Duodenal mucosa (tissue), 2 donors: ENCODE measurements at regions not wholly inside any gene's neighbourhood (a gene's known extent, or its start where the extent isn't known, plus 50 kb on each side); places are given as distances from the start of the nearest gene placed in this dataset.
"Not testable (repeated sequence)": the region's sequence is repeated elsewhere in the genome, so short reads cannot be mapped to it uniquely, and the experiment has no call there.

Experiments used
- H3K27ac ChIP-seq: one replicate; pipeline ENCODE4 v1.7.0; 2013; ENCODE audit warnings: low read depth, low read length
- H3K27me3 ChIP-seq, 2 donors: one replicate each; pipeline ENCODE4 v1.7.0; 2013; ENCODE audit warnings: low read length in 2 of 2, control low read depth in 1 of 2; ENCODE audit not compliant: insufficient read depth in 2 of 2, control insufficient read depth in 1 of 2
- H3K36me3 ChIP-seq, 2 donors: one replicate each; pipeline ENCODE4 v1.7.0; 2013; ENCODE audit warnings: low read length in 2 of 2, control low read depth in 1 of 2; ENCODE audit not compliant: insufficient read depth in 2 of 2, control insufficient read depth in 1 of 2
- H3K4me1 ChIP-seq, 2 donors: one replicate each; pipeline ENCODE4 v1.7.0; 2013; ENCODE audit warnings: low read length in 2 of 2, control low read depth in 1 of 2; ENCODE audit not compliant: insufficient read depth in 2 of 2, control insufficient read depth in 1 of 2
- H3K4me3 ChIP-seq, 2 donors: one replicate each; pipeline ENCODE4 v1.7.0; 2013; ENCODE audit warnings: low read length in 2 of 2, low read depth in 1 of 2
- H3K9ac ChIP-seq, 2 donors: one replicate each; pipeline ENCODE4 v1.7.0; 2013; ENCODE audit warnings: low read length in 2 of 2, low read depth in 1 of 2
- H3K9me3 ChIP-seq, 2 donors: one replicate each; pipeline ENCODE4 v1.7.0; 2013; ENCODE audit warnings: low read length in 2 of 2, control low read depth in 1 of 2; ENCODE audit not compliant: control insufficient read depth in 1 of 2

- no peak overlapping the region for H3K9ac ChIP-seq
- H3K27me3 ChIP-seq = no peaks in the 10 kb centered on the region
- no peaks in the 10 kb centered on the region for H3K36me3 ChIP-seq
- no peaks in the 10 kb centered on the region for H3K4me1 ChIP-seq
- no peak overlapping the region for H3K27ac ChIP-seq
- no peaks in the 10 kb centered on the region for H3K9me3 ChIP-seq
- no peak overlapping the region for H3K4me3 ChIP-seq
Observed at GRCh38 chrX:129262912-129263311, 260.4 kb downstream of the SMARCA1 start.

GRCh38 chrX:129255516-129255915 is 267.8 kb downstream of the SMARCA1 start:
- H3K36me3 ChIP-seq, H3K9ac ChIP-seq, H3K9me3 ChIP-seq, H3K27ac ChIP-seq, H3K4me3 ChIP-seq, H3K4me1 ChIP-seq, H3K27me3 ChIP-seq: not testable (repeated sequence)

- no peaks in the 10 kb centered on the region for H3K36me3 ChIP-seq
- H3K27ac ChIP-seq = no peak overlapping the region
- no peaks in the 10 kb centered on the region for H3K4me1 ChIP-seq
- H3K9ac ChIP-seq = no peak overlapping the region
- no peak overlapping the region for H3K4me3 ChIP-seq
- no peaks in the 10 kb centered on the region for H3K27me3 ChIP-seq
- no peaks in the 10 kb centered on the region for H3K9me3 ChIP-seq
Observed at GRCh38 chrX:129249563-129249962, 273.7 kb downstream of the SMARCA1 start.

GRCh38 chrX:129247642-129248041 is 275.6 kb downstream of the SMARCA1 start:
- H3K4me1 ChIP-seq = no peaks in the 10 kb centered on the region
- H3K4me3 ChIP-seq = no peak overlapping the region
- no peak overlapping the region for H3K9ac ChIP-seq
- H3K36me3 ChIP-seq = no peaks in the 10 kb centered on the region
- H3K27me3 ChIP-seq = no peaks in the 10 kb centered on the region
- no peaks in the 10 kb centered on the region for H3K9me3 ChIP-seq
- no peak overlapping the region for H3K27ac ChIP-seq

GRCh38 chrX:129239371-129239770 is 283.9 kb downstream of the SMARCA1 start:
- H3K27me3 ChIP-seq = no peaks in the 10 kb centered on the region
- no peaks in the 10 kb centered on the region for H3K9me3 ChIP-seq
- H3K27ac ChIP-seq = no peak overlapping the region
- no peak overlapping the region for H3K4me3 ChIP-seq
- no peaks in the 10 kb centered on the region for H3K36me3 ChIP-seq
- H3K4me1 ChIP-seq = no peaks in the 10 kb centered on the region
- no peak overlapping the region for H3K9ac ChIP-seq

GRCh38 chrX:129238011-129238410 is 285.3 kb downstream of the SMARCA1 start:
- Histone ChIP-seq H3K27me3 (no peaks in the 10 kb centered on the region), H3K4me3 (no peak overlapping the region), H3K9ac (no peak overlapping the region), H3K9me3 (no peaks in the 10 kb centered on the region), H3K4me1 (no peaks in the 10 kb centered on the region), H3K36me3 (no peaks in the 10 kb centered on the region), H3K27ac (no peak overlapping the region)

GRCh38 chrX:129235903-129236302 is 287.4 kb downstream of the SMARCA1 start:
- no peak overlapping the region for H3K9ac ChIP-seq
- no peaks in the 10 kb centered on the region for H3K9me3 ChIP-seq
- H3K4me3 ChIP-seq = no peak overlapping the region
- H3K36me3 ChIP-seq = no peaks in the 10 kb centered on the region
- H3K4me1 ChIP-seq = no peaks in the 10 kb centered on the region
- no peaks in the 10 kb centered on the region for H3K27me3 ChIP-seq
- no peak overlapping the region for H3K27ac ChIP-seq

- Histone ChIP-seq H3K27ac (no peak overlapping the region), H3K9me3 (no peaks in the 10 kb centered on the region), H3K9ac (no peak overlapping the region), H3K4me1 (no peaks in the 10 kb centered on the region), H3K27me3 (no peaks in the 10 kb centered on the region), H3K36me3 (no peaks in the 10 kb centered on the region), H3K4me3 (no peak overlapping the region)
Observed at GRCh38 chrX:129233786-129234185, 289.5 kb downstream of the SMARCA1 start.

- no peak overlapping the region for H3K4me3 ChIP-seq
- H3K9ac ChIP-seq = no peak overlapping the region
- H3K9me3 ChIP-seq = no peaks in the 10 kb centered on the region
- H3K36me3 ChIP-seq = no peaks in the 10 kb centered on the region
- H3K4me1 ChIP-seq = no peaks in the 10 kb centered on the region
- H3K27ac ChIP-seq = no peak overlapping the region
- no peaks in the 10 kb centered on the region for H3K27me3 ChIP-seq
Observed at GRCh38 chrX:129230850-129231512, 292.3 kb downstream of the SMARCA1 start.

GRCh38 chrX:129230168-129230567 is 293.1 kb downstream of the SMARCA1 start:
- Histone ChIP-seq H3K27ac (no peak overlapping the region), H3K9ac (no peak overlapping the region), H3K27me3 (no peaks in the 10 kb centered on the region), H3K9me3 (no peaks in the 10 kb centered on the region), H3K36me3 (no peaks in the 10 kb centered on the region), H3K4me1 (no peaks in the 10 kb centered on the region), H3K4me3 (no peak overlapping the region)

GRCh38 chrX:129227366-129227765 is 295.9 kb downstream of the SMARCA1 start:
- no peaks in the 10 kb centered on the region for H3K9me3 ChIP-seq
- no peaks in the 10 kb centered on the region for H3K27me3 ChIP-seq
- H3K9ac ChIP-seq = no peak overlapping the region
- no peak overlapping the region for H3K4me3 ChIP-seq
- H3K4me1 ChIP-seq = no peaks in the 10 kb centered on the region
- H3K27ac ChIP-seq = no peak overlapping the region
- H3K36me3 ChIP-seq = no peaks in the 10 kb centered on the region
